NCI-H82 treated with DMSO at 0.1 percent for 48 hours (cell line): ENCODE measurements at regions not wholly inside any gene's neighbourhood (a gene's known extent, or its start where the extent isn't known, plus 50 kb on each side); places are given as distances from the start of the nearest gene placed in this dataset.

Experiments used
- DNase-seq: peaks from one replicate; lab custom pipeline; 2025; ENCODE audit not compliant: unreplicated experiment; lab: John Stamatoyannopoulos, UW

GRCh38 chr14:101002738-101003137 is 99.2 kb upstream of the RTL1 start:
- DNase-seq, result no peak

GRCh38 chr14:101004176-101004575 is 100.7 kb upstream of the RTL1 start:
- no peak for DNase-seq

GRCh38 chr14:101004954-101005353 is 101.4 kb upstream of the RTL1 start:
- no peak for DNase-seq

- no peak for DNase-seq
Observed at GRCh38 chr14:101005447-101005846, 101.9 kb upstream of the RTL1 start.

- no peak for DNase-seq
Observed at GRCh38 chr14:101006008-101006407, 102.5 kb upstream of the RTL1 start.

GRCh38 chr14:101007004-101007614 is 103.6 kb upstream of the RTL1 start:
- DNase-seq, result no peak

- DNase-seq, result no peak
Observed at GRCh38 chr14:101007765-101008164, 104.2 kb upstream of the RTL1 start.

- DNase-seq, result no peak
Observed at GRCh38 chr14:101008196-101008595, 104.7 kb upstream of the RTL1 start.

GRCh38 chr14:101008631-101009336 is 105.3 kb upstream of the RTL1 start:
- DNase-seq, result no peak

- DNase-seq, result no peak
Observed at GRCh38 chr14:101009531-101009930, 106.0 kb upstream of the RTL1 start.

GRCh38 chr14:101010293-101010692 is 106.8 kb upstream of the RTL1 start:
- DNase-seq, result no peak

GRCh38 chr14:101010835-101011234 is 107.3 kb upstream of the RTL1 start:
- DNase-seq, result no peak

GRCh38 chr14:101017209-101017608 is 113.7 kb upstream of the RTL1 start:
- no peak for DNase-seq

GRCh38 chr14:101017806-101018560 is 114.5 kb upstream of the RTL1 start:
- no peak for DNase-seq

- DNase-seq, result no peak
Observed at GRCh38 chr14:101018561-101019290, 115.2 kb upstream of the RTL1 start.

- no peak for DNase-seq
Observed at GRCh38 chr14:101019541-101019940, 116.0 kb upstream of the RTL1 start.

- DNase-seq, result no peak
Observed at GRCh38 chr14:101019990-101020710, 116.6 kb upstream of the RTL1 start.

GRCh38 chr14:101020834-101021370 is 117.4 kb upstream of the RTL1 start:
- DNase-seq, result no peak

- no peak for DNase-seq
Observed at GRCh38 chr14:101022121-101022520, 118.6 kb upstream of the RTL1 start.

GRCh38 chr14:101022916-101023435 is 119.5 kb upstream of the RTL1 start:
- DNase-seq, result no peak
